WTC11 (cell line): ENCODE measurements at regions not wholly inside any gene's neighbourhood (a gene's known extent, or its start where the extent isn't known, plus 50 kb on each side); places are given as distances from the start of the nearest gene placed in this dataset.

Experiments
- ATAC-seq: fragments of 200-7000 bp; cut with Tn5 transposase; 2 replicates; pipeline ENCODE4 v1.10.0; 2021; ENCODE audit warnings: mild to moderate bottlenecking, moderate library complexity
- CTCF ChIA-PET: fragments of 300-600 bp; sonication (Branson Sonifier 250); formaldehyde crosslinking; loops from one replicate; lab custom pipeline; 2021; ENCODE audit warnings: antibody characterized with exemption; lab: Charles Lee
- POLR2A ChIA-PET: fragments of 350-600 bp; sonication (Branson Sonifier 250); formaldehyde crosslinking; loops from one replicate; lab custom pipeline; 2021; ENCODE audit warnings: antibody characterized with exemption; lab: Charles Lee
- DNase-seq: peaks from one replicate; pipeline ENCODE4 v3.0.0; 2021; ENCODE audit warnings: low spot score
- H3K27ac Mint-ChIP-seq: 2 replicates; pipeline ENCODE4 v1.8.0; 2021; ENCODE audit warnings: mixed read lengths
- H3K27me3 Mint-ChIP-seq: 2 replicates; pipeline ENCODE4 v1.8.0; 2021; ENCODE audit warnings: low read depth, mild to moderate bottlenecking, moderate library complexity, mixed read lengths
- H3K36me3 Mint-ChIP-seq: 2 replicates; pipeline ENCODE4 v1.8.0; 2021; ENCODE audit warnings: mixed read lengths
- H3K4me1 Mint-ChIP-seq: 2 replicates; pipeline ENCODE4 v1.8.0; 2022; ENCODE audit warnings: mixed read lengths
- H3K4me3 Mint-ChIP-seq: 2 replicates; pipeline ENCODE4 v1.8.0; 2021; ENCODE audit warnings: mild to moderate bottlenecking, moderate library complexity, mixed read lengths
- H3K9me3 Mint-ChIP-seq: 2 replicates; pipeline ENCODE4 v1.8.0; 2021; ENCODE audit warnings: mixed read lengths
- CBFB ChIP-seq: sonication (generic); formaldehyde crosslinking; IDR thresholded peaks from 2 replicates; pipeline ENCODE4 v1.8.1; 2022; ENCODE audit warnings: mild to moderate bottlenecking, low read depth, missing genetic modification reagents
- CREB1 ChIP-seq: sonication (generic); formaldehyde crosslinking; IDR thresholded peaks from 2 replicates; pipeline ENCODE4 v1.8.0; 2023; ENCODE audit warnings: mild to moderate bottlenecking, missing genetic modification reagents
- FOXK1 ChIP-seq: sonication (generic); formaldehyde crosslinking; IDR thresholded peaks from 2 replicates; pipeline ENCODE4 v1.8.0; 2022; ENCODE audit warnings: mild to moderate bottlenecking, moderate library complexity, missing genetic modification reagents
- IRF2 ChIP-seq: sonication (generic); formaldehyde crosslinking; IDR thresholded peaks from 2 replicates; pipeline ENCODE4 v1.8.0; 2022; ENCODE audit warnings: low read depth, missing genetic modification reagents, borderline replicate concordance
- JUN ChIP-seq: sonication (generic); formaldehyde crosslinking; IDR thresholded peaks from 2 replicates; pipeline ENCODE4 v1.8.0; 2023; ENCODE audit warnings: mild to moderate bottlenecking, missing genetic modification reagents
- NR1H2 ChIP-seq: sonication (generic); formaldehyde crosslinking; IDR thresholded peaks from 2 replicates; pipeline ENCODE4 v1.9.0; 2021; ENCODE audit warnings: mild to moderate bottlenecking, moderate library complexity, missing genetic modification reagents
- NR3C1 ChIP-seq: sonication (generic); formaldehyde crosslinking; conservative IDR thresholded peaks from 2 replicates; pipeline ENCODE4 v1.8.1; 2023; ENCODE audit warnings: low read depth, mild to moderate bottlenecking, missing genetic modification reagents
- SMAD4 ChIP-seq: sonication (generic); formaldehyde crosslinking; IDR thresholded peaks from 2 replicates; pipeline ENCODE4 v1.8.0; 2022; ENCODE audit warnings: mild to moderate bottlenecking, missing genetic modification reagents
- ZNF138 ChIP-seq: sonication (generic); formaldehyde crosslinking; conservative IDR thresholded peaks from 2 replicates; pipeline ENCODE4 v1.8.1; 2022; ENCODE audit warnings: mild to moderate bottlenecking, moderate library complexity, missing genetic modification reagents
- ZNF263 ChIP-seq: sonication (generic); formaldehyde crosslinking; IDR thresholded peaks from 2 replicates; pipeline ENCODE4 v1.8.1; 2022; ENCODE audit warnings: low read depth, mild to moderate bottlenecking, moderate library complexity, missing genetic modification reagents
- TF ChIP-seq, protein P1 (sequence below): sonication (generic); formaldehyde crosslinking; IDR thresholded peaks from 2 replicates; pipeline ENCODE4 v1.8.0; 2023; ENCODE audit warnings: missing genetic modification reagents, mild to moderate bottlenecking, borderline replicate concordance
- TF ChIP-seq, protein P2 (sequence below): fragments of 250-450 bp; sonication (Bioruptor Pico); IDR thresholded peaks from 2 replicates; pipeline ENCODE4 v1.9.0; 2021; ENCODE audit warnings: mild to moderate bottlenecking
- TF ChIP-seq, protein P3 (sequence below): sonication (generic); formaldehyde crosslinking; IDR thresholded peaks from 2 replicates; pipeline ENCODE4 v1.8.1; 2022; ENCODE audit warnings: missing genetic modification reagents, borderline replicate concordance
- TF ChIP-seq, protein P4 (sequence below): sonication (generic); formaldehyde crosslinking; IDR thresholded peaks from 2 replicates; pipeline ENCODE4 v1.8.1; 2022; ENCODE audit warnings: low read depth, missing genetic modification reagents, borderline replicate concordance
- TF ChIP-seq, protein P5 (sequence below): sonication (generic); formaldehyde crosslinking; IDR thresholded peaks from 2 replicates; pipeline ENCODE4 v1.8.1; 2023; ENCODE audit warnings: mild to moderate bottlenecking, missing genetic modification reagents, borderline replicate concordance
- TF ChIP-seq, protein P6 (sequence below): fragments of 250-450 bp; sonication (Bioruptor Pico); IDR thresholded peaks from 2 replicates; pipeline ENCODE4 v1.9.0; 2021; ENCODE audit warnings: mild to moderate bottlenecking

DNA sequence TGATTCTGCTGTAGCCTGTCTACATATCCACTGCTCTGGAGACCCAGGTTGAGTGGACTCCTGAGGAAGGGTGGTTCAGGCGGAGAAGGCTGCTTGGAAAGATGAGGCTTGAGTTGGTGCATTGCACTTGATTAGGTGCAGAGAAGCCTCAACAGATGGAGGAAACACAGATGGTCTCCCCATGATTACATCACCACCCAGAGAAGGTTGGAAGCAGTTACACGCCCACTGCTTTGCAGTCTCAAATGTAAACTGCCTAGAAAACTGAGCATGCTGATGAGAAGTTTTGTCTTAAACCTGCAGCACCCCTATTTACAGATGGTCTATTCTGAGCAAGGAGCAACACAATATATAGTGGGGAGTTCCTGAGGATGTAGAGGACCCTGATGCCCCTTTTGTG is 266.6 kb downstream of the PIK3R1 start (continued):
- TF ChIP-seq, protein P1, sequence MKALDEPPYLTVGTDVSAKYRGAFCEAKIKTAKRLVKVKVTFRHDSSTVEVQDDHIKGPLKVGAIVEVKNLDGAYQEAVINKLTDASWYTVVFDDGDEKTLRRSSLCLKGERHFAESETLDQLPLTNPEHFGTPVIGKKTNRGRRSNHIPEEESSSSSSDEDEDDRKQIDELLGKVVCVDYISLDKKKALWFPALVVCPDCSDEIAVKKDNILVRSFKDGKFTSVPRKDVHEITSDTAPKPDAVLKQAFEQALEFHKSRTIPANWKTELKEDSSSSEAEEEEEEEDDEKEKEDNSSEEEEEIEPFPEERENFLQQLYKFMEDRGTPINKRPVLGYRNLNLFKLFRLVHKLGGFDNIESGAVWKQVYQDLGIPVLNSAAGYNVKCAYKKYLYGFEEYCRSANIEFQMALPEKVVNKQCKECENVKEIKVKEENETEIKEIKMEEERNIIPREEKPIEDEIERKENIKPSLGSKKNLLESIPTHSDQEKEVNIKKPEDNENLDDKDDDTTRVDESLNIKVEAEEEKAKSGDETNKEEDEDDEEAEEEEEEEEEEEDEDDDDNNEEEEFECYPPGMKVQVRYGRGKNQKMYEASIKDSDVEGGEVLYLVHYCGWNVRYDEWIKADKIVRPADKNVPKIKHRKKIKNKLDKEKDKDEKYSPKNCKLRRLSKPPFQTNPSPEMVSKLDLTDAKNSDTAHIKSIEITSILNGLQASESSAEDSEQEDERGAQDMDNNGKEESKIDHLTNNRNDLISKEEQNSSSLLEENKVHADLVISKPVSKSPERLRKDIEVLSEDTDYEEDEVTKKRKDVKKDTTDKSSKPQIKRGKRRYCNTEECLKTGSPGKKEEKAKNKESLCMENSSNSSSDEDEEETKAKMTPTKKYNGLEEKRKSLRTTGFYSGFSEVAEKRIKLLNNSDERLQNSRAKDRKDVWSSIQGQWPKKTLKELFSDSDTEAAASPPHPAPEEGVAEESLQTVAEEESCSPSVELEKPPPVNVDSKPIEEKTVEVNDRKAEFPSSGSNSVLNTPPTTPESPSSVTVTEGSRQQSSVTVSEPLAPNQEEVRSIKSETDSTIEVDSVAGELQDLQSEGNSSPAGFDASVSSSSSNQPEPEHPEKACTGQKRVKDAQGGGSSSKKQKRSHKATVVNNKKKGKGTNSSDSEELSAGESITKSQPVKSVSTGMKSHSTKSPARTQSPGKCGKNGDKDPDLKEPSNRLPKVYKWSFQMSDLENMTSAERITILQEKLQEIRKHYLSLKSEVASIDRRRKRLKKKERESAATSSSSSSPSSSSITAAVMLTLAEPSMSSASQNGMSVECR, result no peak
- TF ChIP-seq, protein P2, sequence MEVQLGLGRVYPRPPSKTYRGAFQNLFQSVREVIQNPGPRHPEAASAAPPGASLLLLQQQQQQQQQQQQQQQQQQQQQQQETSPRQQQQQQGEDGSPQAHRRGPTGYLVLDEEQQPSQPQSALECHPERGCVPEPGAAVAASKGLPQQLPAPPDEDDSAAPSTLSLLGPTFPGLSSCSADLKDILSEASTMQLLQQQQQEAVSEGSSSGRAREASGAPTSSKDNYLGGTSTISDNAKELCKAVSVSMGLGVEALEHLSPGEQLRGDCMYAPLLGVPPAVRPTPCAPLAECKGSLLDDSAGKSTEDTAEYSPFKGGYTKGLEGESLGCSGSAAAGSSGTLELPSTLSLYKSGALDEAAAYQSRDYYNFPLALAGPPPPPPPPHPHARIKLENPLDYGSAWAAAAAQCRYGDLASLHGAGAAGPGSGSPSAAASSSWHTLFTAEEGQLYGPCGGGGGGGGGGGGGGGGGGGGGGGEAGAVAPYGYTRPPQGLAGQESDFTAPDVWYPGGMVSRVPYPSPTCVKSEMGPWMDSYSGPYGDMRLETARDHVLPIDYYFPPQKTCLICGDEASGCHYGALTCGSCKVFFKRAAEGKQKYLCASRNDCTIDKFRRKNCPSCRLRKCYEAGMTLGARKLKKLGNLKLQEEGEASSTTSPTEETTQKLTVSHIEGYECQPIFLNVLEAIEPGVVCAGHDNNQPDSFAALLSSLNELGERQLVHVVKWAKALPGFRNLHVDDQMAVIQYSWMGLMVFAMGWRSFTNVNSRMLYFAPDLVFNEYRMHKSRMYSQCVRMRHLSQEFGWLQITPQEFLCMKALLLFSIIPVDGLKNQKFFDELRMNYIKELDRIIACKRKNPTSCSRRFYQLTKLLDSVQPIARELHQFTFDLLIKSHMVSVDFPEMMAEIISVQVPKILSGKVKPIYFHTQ (CRISPR knock-in tag), result no peak
- no peak for TF ChIP-seq CBFB (CRISPR knock-in tag)
- TF ChIP-seq, protein P3, sequence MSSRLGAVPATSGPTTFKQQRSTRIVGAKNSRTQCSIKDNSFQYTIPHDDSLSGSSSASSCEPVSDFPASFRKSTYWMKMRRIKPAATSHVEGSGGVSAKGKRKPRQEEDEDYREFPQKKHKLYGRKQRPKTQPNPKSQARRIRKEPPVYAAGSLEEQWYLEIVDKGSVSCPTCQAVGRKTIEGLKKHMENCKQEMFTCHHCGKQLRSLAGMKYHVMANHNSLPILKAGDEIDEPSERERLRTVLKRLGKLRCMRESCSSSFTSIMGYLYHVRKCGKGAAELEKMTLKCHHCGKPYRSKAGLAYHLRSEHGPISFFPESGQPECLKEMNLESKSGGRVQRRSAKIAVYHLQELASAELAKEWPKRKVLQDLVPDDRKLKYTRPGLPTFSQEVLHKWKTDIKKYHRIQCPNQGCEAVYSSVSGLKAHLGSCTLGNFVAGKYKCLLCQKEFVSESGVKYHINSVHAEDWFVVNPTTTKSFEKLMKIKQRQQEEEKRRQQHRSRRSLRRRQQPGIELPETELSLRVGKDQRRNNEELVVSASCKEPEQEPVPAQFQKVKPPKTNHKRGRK (CRISPR knock-in tag), result no peak
- TF ChIP-seq ZNF138, result no peak
- TF ChIP-seq, protein P4, sequence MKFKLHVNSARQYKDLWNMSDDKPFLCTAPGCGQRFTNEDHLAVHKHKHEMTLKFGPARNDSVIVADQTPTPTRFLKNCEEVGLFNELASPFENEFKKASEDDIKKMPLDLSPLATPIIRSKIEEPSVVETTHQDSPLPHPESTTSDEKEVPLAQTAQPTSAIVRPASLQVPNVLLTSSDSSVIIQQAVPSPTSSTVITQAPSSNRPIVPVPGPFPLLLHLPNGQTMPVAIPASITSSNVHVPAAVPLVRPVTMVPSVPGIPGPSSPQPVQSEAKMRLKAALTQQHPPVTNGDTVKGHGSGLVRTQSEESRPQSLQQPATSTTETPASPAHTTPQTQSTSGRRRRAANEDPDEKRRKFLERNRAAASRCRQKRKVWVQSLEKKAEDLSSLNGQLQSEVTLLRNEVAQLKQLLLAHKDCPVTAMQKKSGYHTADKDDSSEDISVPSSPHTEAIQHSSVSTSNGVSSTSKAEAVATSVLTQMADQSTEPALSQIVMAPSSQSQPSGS, result no peak

DNA sequence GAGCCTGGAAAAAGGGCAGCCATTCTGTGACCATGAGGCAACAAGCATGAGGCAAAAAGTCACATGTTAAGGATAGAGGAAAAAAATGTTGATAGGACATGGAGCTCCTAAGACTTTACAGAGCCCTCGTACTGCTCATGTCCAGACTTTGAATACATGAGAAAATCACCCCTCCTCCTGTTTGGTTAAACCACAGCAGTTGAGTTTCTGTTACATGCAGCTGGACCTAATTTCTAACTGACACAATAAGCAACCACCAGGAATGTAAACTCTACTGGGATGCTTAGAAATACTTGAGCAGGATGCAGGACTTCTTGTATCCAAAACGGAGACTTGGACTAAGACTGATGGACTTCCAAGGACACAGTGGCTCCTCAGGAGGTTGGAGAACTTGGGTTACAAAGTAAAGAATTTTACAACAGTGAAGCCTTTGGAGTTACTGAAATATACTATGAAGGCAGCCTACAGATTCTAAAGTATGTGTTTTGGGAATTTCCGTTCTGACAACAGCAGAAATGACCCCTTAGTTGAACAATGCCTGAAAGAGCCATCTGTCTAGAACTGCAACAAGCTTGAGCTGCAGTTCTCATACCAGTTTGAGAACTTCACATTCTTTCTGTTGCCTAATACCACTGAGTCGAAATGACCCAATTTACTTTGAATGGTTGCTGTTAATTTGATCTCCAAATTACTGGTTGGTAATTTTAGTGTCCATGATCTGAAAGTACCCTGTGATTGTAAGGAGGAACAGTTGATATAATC is 268.9 kb downstream of the PIK3R1 start:
- DNase-seq (no peak), ATAC-seq (no peak)
- POLR2A ChIA-PET, result no interaction called here
- CTCF ChIA-PET, result no interaction called here
- no peak overlapping the region for H3K27ac Mint-ChIP-seq
- no peak for TF ChIP-seq ZNF263 (CRISPR knock-in tag)
- TF ChIP-seq, protein P5, sequence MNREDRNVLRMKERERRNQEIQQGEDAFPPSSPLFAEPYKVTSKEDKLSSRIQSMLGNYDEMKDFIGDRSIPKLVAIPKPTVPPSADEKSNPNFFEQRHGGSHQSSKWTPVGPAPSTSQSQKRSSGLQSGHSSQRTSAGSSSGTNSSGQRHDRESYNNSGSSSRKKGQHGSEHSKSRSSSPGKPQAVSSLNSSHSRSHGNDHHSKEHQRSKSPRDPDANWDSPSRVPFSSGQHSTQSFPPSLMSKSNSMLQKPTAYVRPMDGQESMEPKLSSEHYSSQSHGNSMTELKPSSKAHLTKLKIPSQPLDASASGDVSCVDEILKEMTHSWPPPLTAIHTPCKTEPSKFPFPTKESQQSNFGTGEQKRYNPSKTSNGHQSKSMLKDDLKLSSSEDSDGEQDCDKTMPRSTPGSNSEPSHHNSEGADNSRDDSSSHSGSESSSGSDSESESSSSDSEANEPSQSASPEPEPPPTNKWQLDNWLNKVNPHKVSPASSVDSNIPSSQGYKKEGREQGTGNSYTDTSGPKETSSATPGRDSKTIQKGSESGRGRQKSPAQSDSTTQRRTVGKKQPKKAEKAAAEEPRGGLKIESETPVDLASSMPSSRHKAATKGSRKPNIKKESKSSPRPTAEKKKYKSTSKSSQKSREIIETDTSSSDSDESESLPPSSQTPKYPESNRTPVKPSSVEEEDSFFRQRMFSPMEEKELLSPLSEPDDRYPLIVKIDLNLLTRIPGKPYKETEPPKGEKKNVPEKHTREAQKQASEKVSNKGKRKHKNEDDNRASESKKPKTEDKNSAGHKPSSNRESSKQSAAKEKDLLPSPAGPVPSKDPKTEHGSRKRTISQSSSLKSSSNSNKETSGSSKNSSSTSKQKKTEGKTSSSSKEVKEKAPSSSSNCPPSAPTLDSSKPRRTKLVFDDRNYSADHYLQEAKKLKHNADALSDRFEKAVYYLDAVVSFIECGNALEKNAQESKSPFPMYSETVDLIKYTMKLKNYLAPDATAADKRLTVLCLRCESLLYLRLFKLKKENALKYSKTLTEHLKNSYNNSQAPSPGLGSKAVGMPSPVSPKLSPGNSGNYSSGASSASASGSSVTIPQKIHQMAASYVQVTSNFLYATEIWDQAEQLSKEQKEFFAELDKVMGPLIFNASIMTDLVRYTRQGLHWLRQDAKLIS (CRISPR knock-in tag), result no peak
- no peak for TF ChIP-seq CREB1 (CRISPR knock-in tag)
- TF ChIP-seq, protein P6, sequence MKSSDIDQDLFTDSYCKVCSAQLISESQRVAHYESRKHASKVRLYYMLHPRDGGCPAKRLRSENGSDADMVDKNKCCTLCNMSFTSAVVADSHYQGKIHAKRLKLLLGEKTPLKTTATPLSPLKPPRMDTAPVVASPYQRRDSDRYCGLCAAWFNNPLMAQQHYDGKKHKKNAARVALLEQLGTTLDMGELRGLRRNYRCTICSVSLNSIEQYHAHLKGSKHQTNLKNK, result no peak
- TF ChIP-seq JUN (CRISPR knock-in tag), result no peak
- no peak for TF ChIP-seq NR3C1
- TF ChIP-seq SMAD4 (CRISPR knock-in tag), result no peak
- no peak for TF ChIP-seq IRF2 (CRISPR knock-in tag)
- TF ChIP-seq NR1H2 (CRISPR knock-in tag), result no peak
- no peak for TF ChIP-seq FOXK1 (CRISPR knock-in tag)
- H3K4me1 Mint-ChIP-seq, result no peaks in the 10 kb centered on the region
- peaks cover 38% of the 10 kb centered on the region for H3K9me3 Mint-ChIP-seq
- H3K4me3 Mint-ChIP-seq, result no peak overlapping the region
- no peaks in the 10 kb centered on the region; the same call in 1 of the 2 replicates for H3K27me3 Mint-ChIP-seq
- peaks cover 21% of the 10 kb centered on the region for H3K36me3 Mint-ChIP-seq
